Stimulated activated CD4-positive, alpha-beta T cell treated with anti-CD3 and anti-CD28 coated beads, TNF-alpha, amount 100 ng/mL, for 24 hours (primary cell): ENCODE measurements at regions not wholly inside any gene's neighbourhood (a gene's known extent, or its start where the extent isn't known, plus 50 kb on each side); places are given as distances from the start of the nearest gene placed in this dataset.

ENCODE experiments used
- DNase-seq, 3 experiments: peaks; one replicate each; pipeline ENCODE4 v3.0.0-alpha.2; 2020; ENCODE audit warnings: low read depth in 3 of 3

GRCh38 chr1:29718791-29719190, 482.5 kb downstream of the PTPRU start:
- no peak for DNase-seq

DNA sequence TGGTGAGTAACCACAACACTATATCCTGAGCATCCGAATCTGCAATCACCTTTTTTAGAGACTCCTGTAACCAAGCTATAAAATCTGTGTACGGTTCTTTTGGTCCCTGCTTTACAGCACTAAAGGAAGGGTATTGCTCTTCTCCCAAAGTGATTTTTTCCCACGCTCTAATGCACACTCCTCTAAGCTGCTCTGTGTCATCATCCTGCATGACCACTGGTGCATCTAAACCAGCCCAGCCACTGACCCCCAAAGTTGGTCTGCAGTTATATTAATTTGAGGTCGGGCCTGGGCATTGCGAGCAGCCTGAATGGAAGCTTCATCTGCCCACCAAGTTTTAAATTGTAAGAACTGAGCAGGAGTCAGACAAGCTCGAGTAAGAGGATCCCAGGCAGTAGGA, 480.0 kb downstream of the PTPRU start:
- DNase-seq: no peak

DNA sequence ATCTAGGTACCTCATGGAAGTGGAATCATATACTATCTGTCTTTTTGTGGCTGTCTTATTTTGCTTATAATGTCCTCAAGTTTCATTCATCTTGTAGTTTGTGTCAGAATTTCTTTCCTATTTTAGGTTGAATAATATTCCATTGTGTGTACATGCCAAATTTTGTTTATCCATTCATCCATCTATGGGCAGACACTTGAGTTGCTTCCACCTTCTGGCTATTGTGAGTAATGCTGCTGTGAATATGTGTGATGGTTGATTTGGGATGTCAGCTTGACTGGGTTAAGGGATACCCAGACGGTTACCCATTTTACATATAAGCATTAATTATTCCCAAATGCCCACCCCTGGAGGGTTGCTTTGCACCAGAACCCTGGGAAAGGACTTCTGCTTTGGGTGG, 477.5 kb downstream of the PTPRU start:
- no peak for DNase-seq

GRCh38 chr1:29712801-29713200, 476.5 kb downstream of the PTPRU start:
- no peak for DNase-seq

DNA sequence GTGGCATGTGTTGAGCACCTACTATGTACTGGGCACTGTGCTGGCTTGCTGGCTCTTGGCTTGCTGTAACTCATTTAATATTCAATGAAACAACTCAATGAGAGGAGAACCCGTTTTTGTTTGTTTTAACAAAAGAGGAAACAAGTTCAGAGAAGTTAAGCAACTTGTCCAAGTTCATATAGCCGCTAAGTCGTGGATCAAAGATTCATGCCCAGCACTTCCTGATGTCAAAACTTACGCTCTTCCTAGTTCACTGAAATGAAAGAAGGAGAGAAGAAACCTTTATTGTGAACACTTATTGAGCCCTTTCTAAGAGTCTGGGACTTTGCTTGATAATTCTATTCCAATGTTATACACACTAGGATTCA, 475.9 kb downstream of the PTPRU start:
- no peak for DNase-seq

- peak in 1 of 3 experiments; percentile 33 for DNase-seq
These were observed 475.4 kb downstream of the PTPRU start for GRCh38 chr1:29711582-29712283.

DNA sequence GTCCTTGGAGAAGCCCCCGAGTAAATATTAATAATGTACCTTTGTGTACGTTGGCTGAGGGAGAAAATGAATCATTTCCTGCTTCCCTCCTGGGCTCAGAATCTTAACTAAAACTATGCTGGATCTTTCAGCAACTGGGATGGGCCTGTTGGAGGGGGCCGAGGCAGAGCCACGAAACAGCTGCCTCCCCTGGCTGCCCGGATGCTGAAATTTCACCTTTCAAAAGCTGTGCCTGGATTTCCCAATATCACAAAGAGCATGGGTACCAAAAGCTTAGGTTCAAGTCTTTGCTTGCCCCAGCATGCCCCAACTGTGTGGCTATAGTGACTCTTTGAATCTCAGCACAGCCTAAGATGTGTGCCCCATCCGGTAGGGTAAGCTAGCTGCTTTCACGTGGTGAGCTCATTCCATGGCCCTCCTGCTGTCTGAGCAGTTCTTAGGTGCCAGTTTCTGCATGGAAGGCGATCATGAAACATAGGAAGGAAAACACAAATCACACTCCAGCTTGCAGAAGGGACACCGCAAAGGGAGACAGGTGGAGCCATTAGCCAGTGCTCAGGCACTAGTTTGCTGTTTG, 473.5 kb downstream of the PTPRU start:
- DNase-seq: no peak

- no peak for DNase-seq
These were observed 472.7 kb downstream of the PTPRU start for GRCh38 chr1:29708796-29709703.

DNA sequence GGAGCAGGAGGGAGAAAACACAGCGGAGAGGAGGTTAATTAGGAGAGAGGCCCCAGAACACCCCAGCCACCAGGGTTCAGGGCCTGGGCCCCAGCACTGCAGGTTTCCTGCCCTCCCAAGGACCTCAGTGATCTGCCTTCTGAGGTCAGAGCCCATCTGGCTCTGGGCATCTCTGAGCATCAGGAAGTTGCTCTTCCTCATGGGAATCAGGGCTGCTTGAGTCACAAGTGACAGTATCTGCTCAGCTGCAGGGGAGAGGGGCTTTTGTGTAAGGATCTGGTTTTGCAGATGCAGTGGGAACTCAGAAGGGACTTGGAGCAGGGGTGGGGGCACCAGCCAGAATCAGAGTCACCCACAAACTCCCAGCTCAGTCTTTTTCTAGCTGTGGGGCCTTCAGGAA, 472.1 kb downstream of the PTPRU start:
- DNase-seq: no peak

DNA sequence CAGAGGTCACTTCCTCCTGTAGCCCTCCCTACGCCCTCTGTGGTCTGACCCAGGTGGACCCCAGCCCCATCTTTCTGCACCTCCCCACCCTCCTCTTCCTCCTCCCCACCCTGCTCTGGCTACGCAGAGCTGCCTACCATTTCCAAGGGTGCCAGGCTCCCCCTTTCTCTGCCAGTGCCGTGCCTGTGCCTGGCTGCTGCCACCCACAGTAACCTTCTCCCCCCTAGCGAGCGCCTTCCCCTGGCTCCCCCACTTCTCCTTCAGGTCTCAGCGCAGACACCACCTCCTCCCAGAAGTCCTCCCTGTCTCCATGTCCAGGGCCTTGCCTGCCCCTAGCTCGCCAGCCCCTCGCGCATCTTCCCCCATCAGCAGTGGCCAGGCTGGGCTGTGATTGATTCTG, 471.5 kb downstream of the PTPRU start:
- DNase-seq: no peak

GRCh38 chr1:29706936-29707335, 470.6 kb downstream of the PTPRU start:
- DNase-seq: peak in 1 of 3 experiments; percentile 38

DNA sequence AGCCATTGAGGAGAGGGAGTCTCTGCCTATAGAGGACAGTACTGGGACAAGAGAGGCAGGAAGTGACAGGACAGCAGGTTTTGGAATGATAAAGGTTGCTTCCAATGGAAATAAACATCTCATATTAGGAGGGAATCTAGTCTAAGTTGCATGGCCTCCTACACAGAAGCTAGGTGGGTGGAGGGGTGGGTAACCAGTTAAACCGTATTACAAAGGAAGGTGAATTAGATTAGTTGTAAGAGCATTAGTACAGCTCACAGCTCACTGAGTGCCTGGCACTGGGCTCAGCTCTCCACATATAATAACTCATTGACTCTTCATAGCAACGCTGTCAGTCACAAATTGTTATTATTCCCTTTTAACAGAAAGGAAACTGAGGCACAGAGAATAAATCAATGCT, 468.1 kb downstream of the PTPRU start:
- DNase-seq: no peak

GRCh38 chr1:29703596-29704370, 467.5 kb downstream of the PTPRU start:
- no peak for DNase-seq

DNA sequence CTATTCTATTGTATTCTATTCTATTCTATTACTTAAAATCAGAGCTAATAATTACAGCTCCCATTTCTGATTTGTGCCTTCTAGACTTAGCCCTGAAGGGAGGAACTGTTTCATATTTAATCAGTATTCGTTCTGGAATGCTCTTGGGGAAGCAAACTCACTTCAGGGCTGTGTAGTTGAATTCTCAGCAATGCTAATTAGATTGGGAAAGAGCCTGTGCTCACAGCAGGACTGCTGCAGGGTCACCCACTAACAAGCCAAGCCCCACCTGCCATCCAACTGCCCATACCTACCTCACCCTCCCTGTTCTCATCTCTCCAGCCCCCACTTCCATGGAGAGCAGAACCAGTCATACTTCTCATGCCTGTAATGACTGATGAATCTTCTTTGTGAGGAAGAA, 464.2 kb downstream of the PTPRU start:
- DNase-seq: no peak

DNA sequence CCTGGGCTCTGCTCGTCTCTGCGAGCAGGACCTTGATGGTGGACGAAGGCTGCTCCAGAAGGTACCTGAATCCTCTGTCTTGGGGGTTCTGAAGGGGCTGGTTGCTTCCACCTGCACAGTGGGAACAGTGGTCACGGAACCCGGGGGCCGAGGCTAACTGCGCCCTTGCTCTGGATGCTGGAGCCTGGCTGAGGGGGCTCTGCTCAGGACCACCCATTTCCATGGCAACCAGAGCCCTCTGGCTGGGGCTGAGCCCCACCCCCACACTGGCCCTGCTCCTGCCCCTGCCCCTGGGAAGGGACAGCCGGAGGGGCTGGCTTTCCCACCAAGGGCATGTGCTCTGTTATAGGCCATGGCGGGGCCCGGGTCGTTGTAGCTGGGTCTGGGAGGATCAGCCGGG, 462.3 kb downstream of the PTPRU start:
- no peak for DNase-seq

- DNase-seq: no peak
These were observed 461.7 kb downstream of the PTPRU start for GRCh38 chr1:29698033-29698432.

DNA sequence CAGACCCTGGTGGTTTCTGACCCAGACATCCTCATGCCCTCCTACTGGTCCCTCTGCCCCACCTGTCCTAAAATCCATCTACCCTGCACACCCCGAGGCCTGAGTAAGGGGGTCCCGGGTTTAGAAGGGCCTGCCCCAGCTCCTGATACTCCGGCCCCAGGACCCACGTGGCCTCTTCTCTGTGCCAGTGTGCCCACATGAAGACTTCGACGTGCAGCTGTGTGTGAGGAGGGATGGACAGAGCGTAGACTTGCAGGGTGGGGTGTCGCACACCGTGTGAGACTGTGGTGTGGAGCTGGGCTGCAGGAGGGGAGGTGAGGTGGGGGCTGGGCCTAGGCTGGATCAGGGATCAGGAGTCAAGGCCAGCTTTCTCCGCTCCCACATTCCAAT, 461.1 kb downstream of the PTPRU start:
- no peak for DNase-seq

DNA sequence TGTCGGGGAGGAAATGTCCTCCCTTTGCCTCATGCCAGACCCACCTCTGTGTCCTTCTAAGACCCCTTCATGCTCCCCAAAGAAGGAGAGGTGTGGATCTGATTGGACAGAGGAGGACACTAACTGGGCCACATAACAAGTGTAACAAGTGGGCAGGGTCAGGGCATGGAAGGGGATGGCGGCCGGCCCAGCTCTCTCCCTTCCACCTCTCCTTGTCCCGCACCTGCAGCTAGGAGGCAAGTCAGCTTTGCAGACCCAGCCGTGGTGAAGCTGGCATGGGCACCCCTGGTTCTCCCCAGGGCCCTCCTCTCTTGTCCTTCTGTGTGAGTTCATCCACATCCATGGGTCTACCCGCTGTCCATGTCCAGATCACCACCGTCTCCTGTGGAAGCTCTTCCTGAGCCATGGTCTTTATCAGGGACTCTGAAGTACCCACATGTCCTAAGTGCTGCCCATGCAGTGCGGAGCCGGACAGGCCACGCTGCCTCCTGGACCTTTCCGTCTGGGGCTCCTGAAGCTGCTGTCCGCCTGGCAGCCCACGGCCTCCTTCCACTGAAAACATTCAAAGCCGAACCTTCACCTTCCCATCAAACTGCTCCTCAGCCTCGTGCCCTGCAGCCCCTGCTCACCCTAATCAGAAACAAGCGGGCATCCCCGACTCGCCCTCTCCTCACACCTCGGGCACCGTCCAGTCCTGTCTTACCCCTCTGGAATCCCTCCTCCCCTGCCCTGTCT, 460.5 kb downstream of the PTPRU start:
- DNase-seq: no peak

DNA sequence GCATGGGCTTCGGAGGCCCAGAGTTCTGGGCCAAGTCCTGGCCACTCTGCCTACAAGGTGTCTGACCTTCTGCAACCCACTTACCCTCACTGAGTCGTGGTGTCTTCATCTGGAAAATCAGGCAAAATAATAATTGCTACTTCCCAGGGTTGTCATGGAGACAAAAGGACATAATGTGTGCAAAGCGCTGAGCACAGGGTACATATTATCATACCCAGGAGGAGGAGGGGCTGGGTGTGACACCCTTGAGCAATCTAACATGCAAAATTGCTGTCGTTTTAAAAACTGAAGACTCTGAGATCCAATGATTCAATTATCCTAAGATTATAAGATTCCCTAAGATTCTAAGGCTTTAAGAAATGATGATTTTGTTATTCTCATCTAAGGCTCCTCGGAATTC, 459.5 kb downstream of the PTPRU start:
- no peak for DNase-seq

DNA sequence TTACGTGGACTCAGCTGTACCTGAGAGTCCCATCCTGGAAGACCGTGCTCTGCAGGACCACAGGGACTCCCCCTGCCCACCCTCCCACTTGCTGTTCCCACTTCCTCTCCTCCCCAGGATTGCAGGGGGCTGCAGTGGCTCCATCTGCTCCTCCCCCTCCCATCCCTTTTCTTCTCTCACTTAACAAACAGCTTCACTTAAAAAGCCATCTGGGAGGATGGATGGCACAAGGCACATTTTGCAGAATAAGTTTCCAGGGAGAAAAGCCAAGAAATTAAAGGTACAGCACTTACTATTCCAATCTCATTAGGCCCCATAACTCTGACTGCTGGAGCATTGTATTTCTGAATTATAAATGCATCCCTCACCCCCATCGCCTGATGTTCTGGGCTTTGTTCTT, 458.7 kb downstream of the PTPRU start:
- DNase-seq: no peak

DNA sequence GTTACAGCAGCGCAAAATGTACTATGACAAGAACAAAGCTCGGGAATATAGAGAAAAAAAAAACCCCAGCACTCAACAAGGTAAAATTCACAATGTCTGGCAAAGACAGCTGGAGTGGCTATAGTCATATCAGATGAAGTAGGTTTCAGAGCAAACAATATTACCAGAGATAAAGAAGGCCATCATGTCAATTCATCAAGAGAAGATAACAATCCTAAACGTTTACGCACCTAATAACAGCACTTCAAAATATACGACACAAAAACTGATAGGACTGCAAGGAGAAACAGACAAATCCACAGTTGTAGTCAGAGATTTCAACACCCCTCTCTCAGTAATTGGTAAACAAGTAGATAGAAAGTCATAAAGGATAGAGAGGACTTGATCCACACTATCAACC, 455.2 kb downstream of the PTPRU start:
- DNase-seq: no peak
